AG08396 (cell line): ENCODE measurements at regions not wholly inside any gene's neighbourhood (a gene's known extent, or its start where the extent isn't known, plus 50 kb on each side); places are given as distances from the start of the nearest gene placed in this dataset.

Experiments
- DNase-seq: peaks from one replicate; pipeline ENCODE4 v3.0.0; 2012; ENCODE audit warnings: low spot score, mixed read lengths

DNA sequence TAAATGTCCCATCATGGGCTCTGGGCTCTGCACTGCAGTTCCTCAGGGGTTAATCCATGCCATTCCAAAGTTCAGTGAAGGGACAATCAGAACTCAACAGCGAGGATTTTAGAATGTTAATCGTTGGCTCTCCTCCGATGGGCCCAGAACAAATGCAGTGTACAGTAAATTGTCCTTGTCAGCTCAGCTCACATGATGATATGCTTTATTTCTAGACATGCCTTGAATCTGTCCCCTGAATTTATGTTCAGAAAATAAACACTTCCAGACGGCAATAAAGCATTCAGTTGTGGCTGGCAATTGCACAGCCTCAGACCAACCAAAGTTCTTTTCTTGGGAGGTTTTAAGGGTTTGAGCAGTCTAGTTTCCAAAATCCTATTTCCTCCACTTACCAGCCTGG, 981.2 kb downstream of the BCL11A start:
- no peak for DNase-seq

DNA sequence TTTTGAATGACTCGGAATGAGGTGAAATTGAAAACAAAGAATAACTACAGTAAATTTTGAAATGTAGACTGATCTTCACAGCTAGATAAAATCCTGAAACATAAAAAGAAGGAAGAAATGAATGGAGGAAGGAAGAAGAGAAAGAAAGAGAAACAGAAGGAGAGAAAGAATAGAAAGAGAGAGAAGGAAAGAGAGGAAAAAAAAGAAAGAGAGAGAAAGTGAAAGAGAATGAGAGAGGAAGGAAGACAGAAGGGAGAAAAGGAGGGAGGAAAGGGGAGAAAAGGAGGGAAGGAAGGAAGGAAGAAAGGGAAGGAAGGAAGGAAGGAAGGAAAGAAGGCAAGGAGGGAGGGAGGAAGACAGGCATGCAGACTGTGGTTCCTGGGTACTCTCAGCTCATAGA, 982.6 kb downstream of the BCL11A start:
- DNase-seq, result no peak

GRCh38 chr2:59569124-59569523, 984.3 kb downstream of the BCL11A start:
- DNase-seq, result no peak

- no peak for DNase-seq
Measured at GRCh38 chr2:59568461-59568860, 985.0 kb downstream of the BCL11A start.

GRCh38 chr2:59567151-59567550, 986.3 kb downstream of the BCL11A start:
- no peak for DNase-seq

GRCh38 chr2:59566739-59567138, 986.7 kb downstream of the BCL11A start:
- DNase-seq, result no peak

GRCh38 chr2:59561281-59561680, 992.2 kb downstream of the BCL11A start:
- no peak for DNase-seq

- no peak for DNase-seq
Measured at GRCh38 chr2:59560769-59561168, 992.7 kb downstream of the BCL11A start.

GRCh38 chr2:59540864-59541263, 1012.6 kb downstream of the BCL11A start:
- DNase-seq, result no peak

- no peak for DNase-seq
Measured at GRCh38 chr2:59538398-59538911, 1015.0 kb downstream of the BCL11A start.

GRCh38 chr2:59532808-59533207, 1020.6 kb downstream of the BCL11A start:
- no peak for DNase-seq

GRCh38 chr2:59530258-59530657, 1023.2 kb downstream of the BCL11A start:
- DNase-seq, result no peak

DNA sequence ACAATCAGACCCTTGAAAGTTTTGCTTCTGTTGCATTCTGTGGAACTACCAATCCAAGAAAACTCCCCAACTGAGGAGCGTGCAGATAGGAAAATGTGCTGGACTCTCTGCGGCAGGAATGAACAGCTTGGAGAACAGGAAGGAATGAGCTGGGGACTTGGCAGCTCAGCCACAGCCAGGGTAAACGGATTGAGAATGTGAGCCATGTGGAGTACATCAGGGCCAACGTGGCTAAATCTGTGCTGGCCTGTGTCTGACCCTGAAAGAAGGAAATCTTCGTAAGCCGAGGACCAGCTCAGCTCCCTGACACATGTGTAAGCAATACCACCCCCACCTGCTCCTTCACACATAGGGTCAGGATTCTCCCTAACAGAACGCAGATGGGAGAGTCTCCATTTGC, 1023.7 kb downstream of the BCL11A start:
- DNase-seq, result no peak

DNA sequence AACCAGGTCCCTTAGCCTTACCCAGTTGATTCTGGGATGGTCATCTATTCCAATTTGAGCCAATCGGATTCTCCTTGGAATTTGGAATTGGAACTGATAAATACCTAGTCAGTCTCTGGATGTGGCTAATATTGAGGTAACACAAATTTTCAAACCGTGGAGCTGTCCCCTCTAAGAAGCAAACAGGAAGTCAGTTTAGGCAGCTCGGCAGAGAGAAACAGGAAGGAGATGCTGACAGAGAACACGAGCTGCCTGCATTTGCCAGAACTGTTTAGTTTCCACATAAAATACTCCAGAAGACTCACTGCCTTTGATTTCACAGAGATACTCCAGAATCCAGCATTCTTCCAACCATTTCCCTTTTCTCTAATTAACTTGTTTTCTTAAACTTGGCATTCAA, 1024.9 kb downstream of the BCL11A start:
- no peak for DNase-seq

GRCh38 chr2:59502981-59503380, 1050.5 kb downstream of the BCL11A start:
- no peak for DNase-seq

GRCh38 chr2:59490994-59491393, 1062.5 kb downstream of the BCL11A start:
- DNase-seq, result no peak

GRCh38 chr2:59490192-59490591, 1063.3 kb downstream of the BCL11A start:
- no peak for DNase-seq

DNA sequence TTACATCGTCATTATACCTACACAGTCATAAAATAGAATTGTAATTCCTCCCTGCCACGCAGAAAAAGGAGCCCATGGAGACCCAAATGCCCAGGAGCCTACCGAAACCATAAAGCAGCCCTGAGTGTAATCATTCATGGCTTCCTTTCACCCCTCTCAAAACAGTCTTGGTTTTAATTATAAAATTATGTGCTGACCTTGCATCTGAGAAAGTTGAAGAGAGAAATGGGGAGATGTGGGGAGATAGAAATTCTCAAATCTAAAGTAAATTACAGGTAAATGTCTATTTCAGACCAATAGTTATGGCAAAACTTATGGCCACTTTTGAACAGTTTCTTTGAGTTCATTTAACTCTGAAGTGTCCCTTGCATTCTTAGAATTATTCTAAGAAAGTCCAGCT, 1068.8 kb downstream of the BCL11A start:
- no peak for DNase-seq

GRCh38 chr2:59463426-59463825, 1090.0 kb downstream of the BCL11A start:
- no peak for DNase-seq

DNA sequence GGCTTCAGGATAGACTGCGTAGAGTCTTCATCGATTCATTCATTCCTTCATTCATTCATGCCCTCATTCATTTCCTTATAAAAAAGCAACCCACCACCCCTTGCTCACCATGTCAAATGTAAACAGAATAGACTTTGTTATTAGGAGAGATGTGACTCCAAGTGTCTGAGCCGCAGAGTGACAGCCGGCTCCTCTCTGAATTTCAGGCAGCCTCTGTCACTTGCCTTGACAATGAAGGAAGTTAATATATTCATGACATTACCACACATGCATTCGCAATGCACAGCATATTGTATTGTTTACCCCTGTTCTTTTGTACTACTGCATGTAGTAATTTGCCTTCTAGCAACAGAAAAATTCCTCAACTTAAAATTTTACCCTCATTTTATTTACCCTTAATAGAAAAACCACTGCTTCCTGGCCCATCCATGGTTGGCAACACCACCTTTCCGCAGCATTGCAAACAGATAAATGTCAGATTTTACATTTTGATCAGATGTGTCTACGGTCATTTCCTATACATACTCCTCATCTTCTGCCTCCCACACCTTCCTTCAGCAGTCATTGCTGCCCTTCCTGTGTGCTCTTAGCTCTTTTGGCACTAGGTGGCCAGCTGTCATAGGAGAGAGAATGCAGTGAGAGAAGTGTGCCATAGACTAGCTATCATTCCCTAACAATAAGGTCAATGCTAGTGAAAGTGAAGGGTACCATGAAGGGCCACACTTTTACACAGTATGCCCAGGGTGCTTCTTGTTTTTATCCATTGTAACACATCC, 1090.8 kb downstream of the BCL11A start:
- no peak for DNase-seq

GRCh38 chr2:59461127-59461526, 1092.3 kb downstream of the BCL11A start:
- DNase-seq, result no peak

- DNase-seq, result no peak
Measured at GRCh38 chr2:59458800-59459199, 1094.7 kb downstream of the BCL11A start.

GRCh38 chr2:59456285-59456684, 1097.2 kb downstream of the BCL11A start:
- no peak for DNase-seq

DNA sequence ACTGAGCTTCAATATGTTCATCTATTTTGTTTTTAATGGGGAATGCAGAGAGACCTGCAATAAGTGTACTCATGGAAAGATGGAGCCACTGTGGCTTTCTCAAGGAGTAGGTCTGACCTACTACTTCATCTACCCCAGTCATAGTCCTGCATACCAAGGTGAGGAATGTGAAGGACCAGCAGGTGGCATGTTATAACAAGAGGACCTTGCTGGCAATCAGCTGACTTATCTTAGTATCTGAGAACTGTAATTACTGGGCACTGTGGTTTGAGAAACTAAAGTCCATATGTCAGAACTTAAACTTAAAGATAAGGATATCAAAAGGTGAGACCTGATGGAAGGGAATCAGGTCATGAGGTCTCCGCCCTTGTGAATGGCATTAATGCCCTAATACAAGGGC, 1104.2 kb downstream of the BCL11A start:
- no peak for DNase-seq
